ENCODE measurements at regions not wholly inside any gene's neighbourhood (a gene's known extent, or its start where the extent isn't known, plus 50 kb on each side); places are given as distances from the start of the nearest gene placed in this dataset.

GRCh38 chr1:29460041-29460610 lies 223.8 kb downstream of the PTPRU start:
- no peaks in the 10 kb centered on the region for H3F3A ChIP-seq (ENCODE audit: low read depth)
- H3K79me2 ChIP-seq (ENCODE audit: insufficient read depth, low read length), result no peaks in the 10 kb centered on the region
- H3K36me3 ChIP-seq (ENCODE audit: insufficient read depth, low read length), result no peaks in the 10 kb centered on the region
- no peak overlapping the region for H3K4me2 ChIP-seq (ENCODE audit: low read depth, low read length, poor library complexity, severe bottlenecking)
- H3K4me1 ChIP-seq (ENCODE audit: insufficient read depth, low read length, poor library complexity, severe bottlenecking), result no peaks in the 10 kb centered on the region
- TF ChIP-seq CTCF (conservative IDR thresholded peaks at IDR 0.05; ENCODE audit: low read length), result no peak
- TF ChIP-seq EZH2phosphoT487 (IDR thresholded peaks at IDR 0.05; ENCODE audit: borderline replicate concordance), result no peak
- H3K9me2 ChIP-seq (replicated peaks; ENCODE audit: low read depth, low read length), result no peaks in the 10 kb centered on the region
- H2AFZ ChIP-seq (ENCODE audit: low read length), result no peak overlapping the region
- H3K9me3 ChIP-seq (ENCODE audit: insufficient read depth, low read depth, low read length), result no peaks in the 10 kb centered on the region
- H4K20me1 ChIP-seq (ENCODE audit: insufficient read depth, low read length, poor library complexity, severe bottlenecking), result no peaks in the 10 kb centered on the region
- no peaks in the 10 kb centered on the region for H3K27me3 ChIP-seq (ENCODE audit: insufficient read depth, low read length, poor library complexity, severe bottlenecking)
- H3K4me3 ChIP-seq (ENCODE audit: low read length, poor library complexity, severe bottlenecking), result no peak overlapping the region
- no peak overlapping the region for H3K9ac ChIP-seq (ENCODE audit: low read depth, low read length, poor library complexity, severe bottlenecking)

DNA sequence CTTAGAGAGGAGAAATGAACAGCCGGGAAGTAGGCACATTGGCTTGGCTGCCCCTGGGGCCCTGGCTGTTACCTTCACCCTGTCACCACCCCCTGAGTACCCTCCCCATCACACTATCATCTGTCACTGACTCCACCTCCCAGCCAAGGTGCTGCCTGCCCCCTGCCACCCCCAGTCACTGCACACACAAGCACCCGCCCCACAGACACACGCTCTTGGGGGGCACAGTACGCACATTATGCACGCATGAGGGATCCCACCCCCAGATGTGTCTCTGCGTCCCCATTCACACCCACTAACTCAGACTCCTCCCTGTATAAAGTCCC lies 223.3 kb downstream of the PTPRU start:
- TF ChIP-seq CTCF (conservative IDR thresholded peaks at IDR 0.05; ENCODE audit: low read length) (no peak), EZH2phosphoT487 (IDR thresholded peaks at IDR 0.05; ENCODE audit: borderline replicate concordance) (no peak)
- no peaks in the 10 kb centered on the region for H3K27me3 ChIP-seq (ENCODE audit: insufficient read depth, low read length, poor library complexity, severe bottlenecking)
- H3K9me2 ChIP-seq (replicated peaks; ENCODE audit: low read depth, low read length), result no peaks in the 10 kb centered on the region
- no peak overlapping the region for H3K9ac ChIP-seq (ENCODE audit: low read depth, low read length, poor library complexity, severe bottlenecking)
- H3K9me3 ChIP-seq (ENCODE audit: insufficient read depth, low read depth, low read length), result no peaks in the 10 kb centered on the region
- H3K4me1 ChIP-seq (ENCODE audit: insufficient read depth, low read length, poor library complexity, severe bottlenecking), result no peaks in the 10 kb centered on the region
- no peaks in the 10 kb centered on the region for H4K20me1 ChIP-seq (ENCODE audit: insufficient read depth, low read length, poor library complexity, severe bottlenecking)
- no peak overlapping the region for H3K4me3 ChIP-seq (ENCODE audit: low read length, poor library complexity, severe bottlenecking)
- H3K79me2 ChIP-seq (ENCODE audit: insufficient read depth, low read length), result no peaks in the 10 kb centered on the region
- no peaks in the 10 kb centered on the region for H3K36me3 ChIP-seq (ENCODE audit: insufficient read depth, low read length)
- H3F3A ChIP-seq (ENCODE audit: low read depth), result no peaks in the 10 kb centered on the region
- no peak overlapping the region for H2AFZ ChIP-seq (ENCODE audit: low read length)
- H3K4me2 ChIP-seq (ENCODE audit: low read depth, low read length, poor library complexity, severe bottlenecking), result no peak overlapping the region

DNA sequence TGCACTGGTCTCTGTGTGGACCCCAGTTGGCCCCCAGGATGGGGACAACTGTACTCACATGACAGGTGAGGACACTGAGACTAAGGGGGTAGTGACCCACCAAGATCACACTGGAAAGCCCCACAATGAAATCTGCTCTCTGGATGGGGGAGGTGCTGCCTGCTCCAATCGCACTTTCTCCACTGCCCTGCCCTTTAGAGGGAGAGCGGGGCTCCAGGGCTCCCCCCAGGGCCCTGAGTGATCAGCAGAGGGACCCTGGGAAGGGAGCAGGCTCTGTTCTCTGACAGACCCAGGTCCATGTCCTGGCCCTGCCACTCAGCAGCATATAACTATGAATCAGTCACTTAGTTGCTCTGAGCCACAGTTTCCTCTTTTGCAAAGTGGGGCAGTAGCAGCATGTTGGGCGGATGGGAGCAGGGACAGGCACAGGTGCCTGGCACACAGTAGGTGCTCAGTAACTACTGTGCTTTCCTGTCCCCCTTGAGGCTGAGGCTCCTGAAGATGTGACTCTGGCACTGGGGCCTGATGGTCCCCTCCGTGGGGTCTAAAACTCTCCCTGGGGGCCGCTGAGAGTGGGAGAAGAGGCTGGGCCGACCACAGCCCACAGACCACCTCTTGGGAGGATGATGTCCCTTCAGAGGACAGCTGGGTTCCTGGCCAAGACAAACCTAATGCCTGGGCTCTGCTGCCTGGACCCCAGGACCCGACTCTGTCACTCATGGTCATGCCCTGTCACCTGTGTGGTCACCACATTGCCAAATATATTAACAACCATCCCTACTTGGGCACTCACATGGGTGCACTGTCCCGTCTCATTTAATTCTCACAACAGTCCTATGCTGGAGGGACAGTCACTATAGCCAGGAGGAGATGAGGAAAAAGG lies 222.7 kb downstream of the PTPRU start:
- Histone ChIP-seq H2AFZ (ENCODE audit: low read length) (no peak overlapping the region), H3K9me2 (replicated peaks; ENCODE audit: low read depth, low read length) (no peaks in the 10 kb centered on the region), H3K79me2 (ENCODE audit: insufficient read depth, low read length) (no peaks in the 10 kb centered on the region), H3K4me3 (ENCODE audit: low read length, poor library complexity, severe bottlenecking) (no peak overlapping the region), H4K20me1 (ENCODE audit: insufficient read depth, low read length, poor library complexity, severe bottlenecking) (no peaks in the 10 kb centered on the region), H3K27me3 (ENCODE audit: insufficient read depth, low read length, poor library complexity, severe bottlenecking) (no peaks in the 10 kb centered on the region), H3K4me2 (ENCODE audit: low read depth, low read length, poor library complexity, severe bottlenecking) (no peak overlapping the region), H3K36me3 (ENCODE audit: insufficient read depth, low read length) (no peaks in the 10 kb centered on the region), H3K4me1 (ENCODE audit: insufficient read depth, low read length, poor library complexity, severe bottlenecking) (no peaks in the 10 kb centered on the region), H3K9me3 (ENCODE audit: insufficient read depth, low read depth, low read length) (no peaks in the 10 kb centered on the region), H3F3A (ENCODE audit: low read depth) (no peaks in the 10 kb centered on the region), H3K9ac (ENCODE audit: low read depth, low read length, poor library complexity, severe bottlenecking) (no peak overlapping the region)
- TF ChIP-seq CTCF (conservative IDR thresholded peaks at IDR 0.05; ENCODE audit: low read length) (no peak), EZH2phosphoT487 (IDR thresholded peaks at IDR 0.05; ENCODE audit: borderline replicate concordance) (no peak)
